SK-N-SH (cell line): ENCODE measurements at regions not wholly inside any gene's neighbourhood (a gene's known extent, or its start where the extent isn't known, plus 50 kb on each side); places are given as distances from the start of the nearest gene placed in this dataset.

Experiments
- CTCF ChIA-PET: fragments of 300-600, 350-600 bp; formaldehyde crosslinking; extraction: SDS; loops from one replicate; lab custom pipeline; 2021; lab: Yijun Ruan, JAX
- POLR2A ChIA-PET: fragments of 350-600 bp; sonication (Branson Sonifier 250); formaldehyde crosslinking; extraction: SDS; loops from one replicate; lab custom pipeline; 2020; ENCODE audit warnings: antibody characterized with exemption, inconsistent platforms; lab: Yijun Ruan, JAX
- DNase-seq: peaks from one replicate; pipeline ENCODE4 v3.0.0; 2012
- H2AFZ ChIP-seq: fragments of 200-600 bp; sonication (generic); 2 replicates; pipeline ENCODE4 v1.8.1; 2016; ENCODE audit warnings: antibody characterized with exemption, mild to moderate bottlenecking, low read depth
- H3F3A ChIP-seq: fragments of 200-600 bp; sonication (generic); replicated peaks from 2 replicates; pipeline ENCODE3; 2016; ENCODE audit warnings: antibody characterized with exemption, mild to moderate bottlenecking; ENCODE audit not compliant: insufficient read depth
- H3K27ac ChIP-seq, 2 experiments: fragments of 200-500 bp in 1 of 2; fragments of 200-600 bp in 1 of 2; sonication (Bioruptor generic) in 1 of 2; sonication (generic), shearing (Covaris generic) in 1 of 2; 2 replicates each; pipeline versions ENCODE4 v1.5.1 to v1.6.1; 2014 to 2016; ENCODE audit warnings: low read depth in 2 of 2, inconsistent platforms in 1 of 2, low read length in 1 of 2, mild to moderate bottlenecking in 1 of 2, mixed read lengths in 1 of 2
- H3K27me3 ChIP-seq: fragments of 200-600 bp; sonication (generic), shearing (Covaris generic); 2 replicates; pipeline ENCODE4 v1.6.1; 2016; ENCODE audit warnings: mixed run types; ENCODE audit not compliant: insufficient read depth
- H3K36me3 ChIP-seq, 2 experiments: fragments of 200-500 bp in 1 of 2; fragments of 200-600 bp in 1 of 2; sonication (Bioruptor generic) in 1 of 2; sonication (generic) in 1 of 2; replicated peaks in 1 of 2; 2 replicates each; pipeline versions ENCODE3 to v1.5.1; 2014 to 2016; ENCODE audit warnings: low read length in 1 of 2, mild to moderate bottlenecking in 1 of 2; ENCODE audit not compliant: insufficient read depth in 2 of 2, control insufficient read depth in 1 of 2
- H3K4me1 ChIP-seq, 2 experiments: fragments of 200-500 bp in 1 of 2; fragments of 200-600 bp in 1 of 2; sonication (Bioruptor generic) in 1 of 2; sonication (generic), shearing (Covaris generic) in 1 of 2; 2 replicates each; pipeline versions ENCODE4 v1.5.1 to v1.6.1; 2014 to 2016; ENCODE audit warnings: low read depth in 1 of 2, low read length in 1 of 2, mixed run types in 1 of 2; ENCODE audit not compliant: insufficient read depth in 2 of 2, control insufficient read depth in 1 of 2
- H3K4me2 ChIP-seq: fragments of 200-600 bp; sonication (generic), shearing (Covaris generic); 2 replicates; pipeline ENCODE4 v1.6.1; 2017; ENCODE audit warnings: mixed run types
- H3K4me3 ChIP-seq, 2 experiments: fragments of 200-500 bp in 1 of 2; fragments of 200-600 bp in 1 of 2; sonication (Bioruptor generic) in 1 of 2; sonication (generic), shearing (Covaris generic) in 1 of 2; 2 replicates each; pipeline versions ENCODE4 v1.5.1 to v1.8.1; 2014 to 2016; ENCODE audit warnings: low read depth in 2 of 2, inconsistent platforms in 1 of 2, low read length in 1 of 2, mild to moderate bottlenecking in 1 of 2, mixed read lengths in 1 of 2, moderate library complexity in 1 of 2
- H3K79me2 ChIP-seq: fragments of 200-600 bp; sonication (generic); 2 replicates; pipeline ENCODE4 v1.8.1; 2017; ENCODE audit warnings: mild to moderate bottlenecking; ENCODE audit not compliant: insufficient read depth
- H3K9ac ChIP-seq: fragments of 200-600 bp; sonication (generic); 2 replicates; pipeline ENCODE4 v1.6.1; 2017; ENCODE audit warnings: mixed run types
- H3K9me2 ChIP-seq: fragments of 200-600 bp; sonication (generic); 2 replicates; pipeline ENCODE4 v1.6.1; 2017; ENCODE audit warnings: mixed run types
- H3K9me3 ChIP-seq: fragments of 200-600 bp; sonication (generic); 2 replicates; pipeline ENCODE4 v1.6.1; 2017; ENCODE audit warnings: mixed run types, mild to moderate bottlenecking, moderate library complexity
- H4K20me1 ChIP-seq: fragments of 200-600 bp; sonication (generic); 2 replicates; pipeline ENCODE4 v1.6.1; 2017; ENCODE audit warnings: mild to moderate bottlenecking, mixed run types; ENCODE audit not compliant: insufficient read depth
- ELF1 ChIP-seq: IDR thresholded peaks from 2 replicates; pipeline ENCODE4 v1.4.0; 2012
- EP300 ChIP-seq, 2 experiments: IDR thresholded peaks; 2 replicates each; pipeline versions ENCODE4 v1.4.0 to v1.6.1; 2012; ENCODE audit warnings: borderline replicate concordance in 1 of 2, low read depth in 1 of 2, low read length in 1 of 2
- GABPA ChIP-seq: IDR thresholded peaks from 2 replicates; pipeline ENCODE4 v1.4.0; 2012; ENCODE audit warnings: low read depth, mild to moderate bottlenecking
- JUND ChIP-seq: IDR thresholded peaks from 2 replicates; pipeline ENCODE4 v1.4.0; 2012
- MEF2A ChIP-seq: IDR thresholded peaks from 2 replicates; pipeline ENCODE4 v1.4.0; 2012; ENCODE audit warnings: low read depth, borderline replicate concordance
- MXI1 ChIP-seq: IDR thresholded peaks from 2 replicates; pipeline ENCODE4 v1.6.1; 2012; ENCODE audit warnings: mild to moderate bottlenecking, low read depth, low read length, improper control_type of control experiment
- NFIC ChIP-seq: IDR thresholded peaks from 2 replicates; pipeline ENCODE4 v1.4.0; 2012; ENCODE audit warnings: borderline replicate concordance
- POLR2AphosphoS5 ChIP-seq: IDR thresholded peaks from 2 replicates; pipeline ENCODE4 v1.6.1; 2012; ENCODE audit warnings: low read depth, low read length
- RAD21 ChIP-seq: IDR thresholded peaks from 2 replicates; pipeline ENCODE4 v1.6.1; 2012; ENCODE audit warnings: mild to moderate bottlenecking, low read length
- RCOR1 ChIP-seq: fragments of 150-350 bp; IDR thresholded peaks from 2 replicates; pipeline ENCODE4 v1.6.1; 2017; ENCODE audit warnings: antibody characterized with exemption, low read length
- SIN3A ChIP-seq: IDR thresholded peaks from 2 replicates; pipeline ENCODE4 v1.6.1; 2012; ENCODE audit warnings: low read depth, mild to moderate bottlenecking, low read length, moderate library complexity, borderline replicate concordance
- TAF1 ChIP-seq: IDR thresholded peaks from 2 replicates; pipeline ENCODE4 v1.6.1; 2012; ENCODE audit warnings: low read depth, mild to moderate bottlenecking, low read length, moderate library complexity, borderline replicate concordance
- TEAD4 ChIP-seq: IDR thresholded peaks from 2 replicates; pipeline ENCODE4 v1.4.0; 2012; ENCODE audit warnings: mild to moderate bottlenecking, borderline replicate concordance; ENCODE audit not compliant: insufficient read depth
- WGBS: methylation state at CpG from one replicate; pipeline ENCODE4 v1.1.6; 2017; ENCODE audit warnings: low lambda C conversion rate; 5-methylcytosine and 5-hydroxymethylcytosine counted together
- TF ChIP-seq, protein P1 (sequence below): fragments of 150-350 bp; IDR thresholded peaks from 2 replicates; pipeline ENCODE4 v1.6.1; 2017; ENCODE audit warnings: antibody characterized with exemption, low read length, low read depth, borderline replicate concordance
- TF ChIP-seq, protein P2 (sequence below): IDR thresholded peaks from 2 replicates; pipeline ENCODE4; 2012
- TF ChIP-seq, protein P3 (sequence below): fragments of 150-350 bp; IDR thresholded peaks from 2 replicates; pipeline ENCODE4 v1.6.1; 2016; ENCODE audit warnings: mild to moderate bottlenecking, low read depth, low read length
- TF ChIP-seq, protein P4 (sequence below): IDR thresholded peaks from 2 replicates; pipeline ENCODE4 v1.4.0; 2012; ENCODE audit warnings: low read depth, borderline replicate concordance
- TF ChIP-seq, protein P5 (sequence below): IDR thresholded peaks from 2 replicates; pipeline ENCODE4 v1.4.0; 2012; ENCODE audit warnings: low read depth, borderline replicate concordance

DNA sequence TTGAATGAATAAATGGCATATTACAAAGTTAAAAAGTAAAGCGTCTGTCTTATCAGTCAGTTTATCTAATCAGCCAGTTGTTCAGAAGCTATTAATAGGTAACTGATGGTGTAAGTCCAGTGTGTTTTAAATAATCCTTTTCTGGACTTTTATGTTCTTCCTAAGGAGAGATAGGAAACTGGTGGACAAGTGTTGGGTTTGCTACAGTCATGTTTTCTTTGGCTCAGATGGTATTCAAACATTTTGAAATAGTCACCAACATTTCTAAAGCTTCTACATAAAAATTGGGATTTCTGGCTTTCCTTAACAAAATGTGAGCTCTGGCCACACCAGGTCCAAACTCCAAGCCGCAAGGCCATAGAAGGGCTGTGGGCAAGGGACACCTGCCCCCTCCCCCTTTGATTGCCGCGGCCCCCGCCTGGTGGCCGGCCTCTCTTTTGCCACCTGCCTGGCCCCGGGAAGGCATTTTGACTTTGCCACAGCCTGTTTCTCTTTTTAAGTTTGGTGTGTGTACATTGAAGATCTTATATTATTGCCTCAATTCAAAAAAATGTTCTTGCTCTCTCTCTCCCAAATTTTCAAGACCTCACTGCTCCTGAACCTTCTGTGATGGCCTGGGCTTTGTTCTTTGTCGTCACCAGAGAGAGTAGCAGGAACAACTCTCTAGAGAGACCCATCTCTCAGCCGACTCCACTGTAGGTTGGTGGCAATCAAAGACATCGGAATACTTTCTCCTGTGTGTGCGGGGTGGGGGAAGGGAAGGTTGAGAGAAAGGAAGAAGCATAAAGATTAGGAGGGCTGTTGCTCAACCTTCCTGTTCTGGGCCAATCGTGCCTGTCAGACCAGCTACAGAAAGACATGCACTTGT, 84.0 kb upstream of the ZNF217 start:
- Histone ChIP-seq H3K9me3 (no peaks in the 10 kb centered on the region), H3K27me3 (no peaks in the 10 kb centered on the region), H3F3A (no peaks in the 10 kb centered on the region), H3K4me3 (no peak overlapping the region), H3K36me3 (no peaks in the 10 kb centered on the region), H2AFZ (peak overlapping the region; percentile 12; the same call in 1 of the 2 replicates), H3K27ac (no peak overlapping the region), H3K4me1 (peaks cover 0 to 22% of the 10 kb centered on the region in 2 experiments; a peak in 3 of 4 replicates), H3K4me2 (no peak overlapping the region), H3K79me2 (no peaks in the 10 kb centered on the region), H4K20me1 (no peaks in the 10 kb centered on the region), H3K9me2 (no peaks in the 10 kb centered on the region), H3K9ac (no peak overlapping the region)
- DNase-seq = no peak
- 79% methylated on average over 12 of the region's 12 CpGs for WGBS
- CTCF ChIA-PET = interaction anchor here (2.0 kb wide), 1 partner anchor 13 kb away, joined by 4 read pairs; no protein-coding TSS in a partner anchor
- POLR2A ChIA-PET = no interaction called here
- TF ChIP-seq, protein P1, sequence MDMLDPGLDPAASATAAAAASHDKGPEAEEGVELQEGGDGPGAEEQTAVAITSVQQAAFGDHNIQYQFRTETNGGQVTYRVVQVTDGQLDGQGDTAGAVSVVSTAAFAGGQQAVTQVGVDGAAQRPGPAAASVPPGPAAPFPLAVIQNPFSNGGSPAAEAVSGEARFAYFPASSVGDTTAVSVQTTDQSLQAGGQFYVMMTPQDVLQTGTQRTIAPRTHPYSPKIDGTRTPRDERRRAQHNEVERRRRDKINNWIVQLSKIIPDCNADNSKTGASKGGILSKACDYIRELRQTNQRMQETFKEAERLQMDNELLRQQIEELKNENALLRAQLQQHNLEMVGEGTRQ = no peak
- no peak for TF ChIP-seq TAF1
- TF ChIP-seq RAD21 = no peak
- TF ChIP-seq MXI1 = no peak
- TF ChIP-seq, protein P2, sequence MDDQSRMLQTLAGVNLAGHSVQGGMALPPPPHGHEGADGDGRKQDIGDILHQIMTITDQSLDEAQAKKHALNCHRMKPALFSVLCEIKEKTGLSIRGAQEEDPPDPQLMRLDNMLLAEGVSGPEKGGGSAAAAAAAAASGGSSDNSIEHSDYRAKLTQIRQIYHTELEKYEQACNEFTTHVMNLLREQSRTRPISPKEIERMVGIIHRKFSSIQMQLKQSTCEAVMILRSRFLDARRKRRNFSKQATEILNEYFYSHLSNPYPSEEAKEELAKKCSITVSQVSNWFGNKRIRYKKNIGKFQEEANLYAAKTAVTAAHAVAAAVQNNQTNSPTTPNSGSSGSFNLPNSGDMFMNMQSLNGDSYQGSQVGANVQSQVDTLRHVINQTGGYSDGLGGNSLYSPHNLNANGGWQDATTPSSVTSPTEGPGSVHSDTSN = no peak
- TF ChIP-seq, protein P3, sequence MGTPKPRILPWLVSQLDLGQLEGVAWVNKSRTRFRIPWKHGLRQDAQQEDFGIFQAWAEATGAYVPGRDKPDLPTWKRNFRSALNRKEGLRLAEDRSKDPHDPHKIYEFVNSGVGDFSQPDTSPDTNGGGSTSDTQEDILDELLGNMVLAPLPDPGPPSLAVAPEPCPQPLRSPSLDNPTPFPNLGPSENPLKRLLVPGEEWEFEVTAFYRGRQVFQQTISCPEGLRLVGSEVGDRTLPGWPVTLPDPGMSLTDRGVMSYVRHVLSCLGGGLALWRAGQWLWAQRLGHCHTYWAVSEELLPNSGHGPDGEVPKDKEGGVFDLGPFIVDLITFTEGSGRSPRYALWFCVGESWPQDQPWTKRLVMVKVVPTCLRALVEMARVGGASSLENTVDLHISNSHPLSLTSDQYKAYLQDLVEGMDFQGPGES = no peak
- TF ChIP-seq JUND = no peak
- no peak for TF ChIP-seq ELF1
- TF ChIP-seq, protein P4, sequence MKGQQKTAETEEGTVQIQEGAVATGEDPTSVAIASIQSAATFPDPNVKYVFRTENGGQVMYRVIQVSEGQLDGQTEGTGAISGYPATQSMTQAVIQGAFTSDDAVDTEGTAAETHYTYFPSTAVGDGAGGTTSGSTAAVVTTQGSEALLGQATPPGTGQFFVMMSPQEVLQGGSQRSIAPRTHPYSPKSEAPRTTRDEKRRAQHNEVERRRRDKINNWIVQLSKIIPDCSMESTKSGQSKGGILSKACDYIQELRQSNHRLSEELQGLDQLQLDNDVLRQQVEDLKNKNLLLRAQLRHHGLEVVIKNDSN = no peak
- no peak for TF ChIP-seq EP300 (IDR thresholded peaks at IDR 0.05; ENCODE audit: borderline replicate concordance in 1 of 2, low read depth in 1 of 2, low read length in 1 of 2)
- TF ChIP-seq, all 33 proteins: peak for 0

DNA sequence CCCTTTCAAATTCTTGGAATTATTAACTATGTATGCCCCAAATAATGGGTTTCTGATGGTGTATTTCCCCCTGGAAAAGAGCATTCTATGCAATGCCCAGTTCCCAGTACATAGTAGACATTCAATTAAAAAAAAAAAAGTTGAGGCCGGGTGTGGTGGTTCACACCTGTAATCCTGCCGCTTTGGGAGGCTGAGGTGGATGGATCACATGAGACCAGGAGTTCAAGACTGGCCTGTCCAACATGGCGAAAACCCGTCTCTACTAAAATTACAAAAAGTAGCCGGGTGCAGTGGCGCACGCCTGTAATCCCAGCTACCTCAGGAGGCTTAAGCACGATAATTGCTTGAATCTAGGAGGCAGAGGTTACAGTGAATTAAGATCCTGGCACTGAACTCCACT, 83.3 kb upstream of the ZNF217 start:
- no peak for DNase-seq
- H2AFZ ChIP-seq = no peak overlapping the region
- 93% methylated on average over 8 of the region's 8 CpGs for WGBS
- TF ChIP-seq MEF2A (no peak), NFIC (no peak), TEAD4 (no peak), POLR2AphosphoS5 (no peak), SIN3A (no peak), GABPA (no peak), RCOR1 (no peak), TAF1 (no peak)
- TF ChIP-seq, protein P5, sequence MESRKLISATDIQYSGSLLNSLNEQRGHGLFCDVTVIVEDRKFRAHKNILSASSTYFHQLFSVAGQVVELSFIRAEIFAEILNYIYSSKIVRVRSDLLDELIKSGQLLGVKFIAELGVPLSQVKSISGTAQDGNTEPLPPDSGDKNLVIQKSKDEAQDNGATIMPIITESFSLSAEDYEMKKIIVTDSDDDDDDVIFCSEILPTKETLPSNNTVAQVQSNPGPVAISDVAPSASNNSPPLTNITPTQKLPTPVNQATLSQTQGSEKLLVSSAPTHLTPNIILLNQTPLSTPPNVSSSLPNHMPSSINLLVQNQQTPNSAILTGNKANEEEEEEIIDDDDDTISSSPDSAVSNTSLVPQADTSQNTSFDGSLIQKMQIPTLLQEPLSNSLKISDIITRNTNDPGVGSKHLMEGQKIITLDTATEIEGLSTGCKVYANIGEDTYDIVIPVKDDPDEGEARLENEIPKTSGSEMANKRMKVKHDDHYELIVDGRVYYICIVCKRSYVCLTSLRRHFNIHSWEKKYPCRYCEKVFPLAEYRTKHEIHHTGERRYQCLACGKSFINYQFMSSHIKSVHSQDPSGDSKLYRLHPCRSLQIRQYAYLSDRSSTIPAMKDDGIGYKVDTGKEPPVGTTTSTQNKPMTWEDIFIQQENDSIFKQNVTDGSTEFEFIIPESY = no peak
- H3K4me1 ChIP-seq = peaks cover 0 to 22% of the 10 kb centered on the region in 2 experiments; a peak in 3 of 4 replicates
- ChIA-PET POLR2A (no interaction called here), CTCF (interaction anchor here (1.1 kb wide), 1 partner anchor 11 kb away, joined by 3 read pairs; no protein-coding TSS in a partner anchor)
- H3K9me3 ChIP-seq = no peaks in the 10 kb centered on the region
- no peak overlapping the region for H3K9ac ChIP-seq
- no peaks in the 10 kb centered on the region for H3K9me2 ChIP-seq
- H3K79me2 ChIP-seq = no peaks in the 10 kb centered on the region
- H4K20me1 ChIP-seq = no peaks in the 10 kb centered on the region
- no peaks in the 10 kb centered on the region for H3K36me3 ChIP-seq
- no peak overlapping the region for H3K4me2 ChIP-seq
- H3K27me3 ChIP-seq = no peaks in the 10 kb centered on the region
- H3K27ac ChIP-seq = no peak overlapping the region
- no peak overlapping the region for H3K4me3 ChIP-seq
- no peaks in the 10 kb centered on the region for H3F3A ChIP-seq
